ENCODE measurements at regions not wholly inside any gene's neighbourhood (a gene's known extent, or its start where the extent isn't known, plus 50 kb on each side); places are given as distances from the start of the nearest gene placed in this dataset.
A peak's percentile ranks its signal among the peaks of the same experiment; 100 is the strongest.

DNA sequence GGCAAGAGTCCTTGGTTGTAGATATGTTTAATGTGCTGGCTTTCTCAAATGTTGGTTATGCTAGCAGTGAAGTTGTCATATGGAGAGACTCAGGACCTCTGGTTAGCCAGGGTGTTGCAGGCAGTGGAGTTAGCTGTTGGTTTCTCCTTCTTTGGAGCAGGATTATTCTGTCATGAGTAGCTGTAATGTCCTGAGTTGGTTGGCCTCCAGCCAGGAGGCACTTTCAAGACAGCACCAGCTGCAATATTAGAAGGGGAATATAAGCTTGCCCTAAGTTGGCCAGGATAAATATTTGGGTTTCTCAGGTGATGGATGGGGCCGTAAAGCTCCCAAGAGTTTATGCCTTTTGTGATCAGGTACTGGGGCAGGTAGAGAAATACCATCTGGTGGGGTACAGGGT is 65.5 kb downstream of the MSTN start (continued):
- no peak for TF ChIP-seq POLR2AphosphoS5 (IDR thresholded peaks at IDR 0.05; ENCODE audit: low read depth)
- no peak for TF ChIP-seq EZH2 (IDR thresholded peaks at IDR 0.05; ENCODE audit: low read depth, unreplicated experiment)
- no peak for TF ChIP-seq ZNF331 (CRISPR knock-in tag; IDR thresholded peaks at IDR 0.05; ENCODE audit: low read depth)

- H3K4me1 ChIP-seq (ENCODE audit: insufficient read depth) = no peaks in the 10 kb centered on the region
- ATAC-seq = no peak
- no peak overlapping the region for H3K4me3 Mint-ChIP-seq
- no peak overlapping the region for H3K4me2 ChIP-seq
- H3K36me3 Mint-ChIP-seq (ENCODE audit: low read depth) = 0 out of 3 replicates have a peak, but pooled peaks cover 7% of the 10 kb centered on the region
- 0 out of 2 replicates have a peak, but pooled peaks cover 13% of the 10 kb centered on the region for H3K36me3 ChIP-seq (ENCODE audit: insufficient read depth)
- no peak overlapping the region for H3K4me3 ChIP-seq
- no peaks in the 10 kb centered on the region for H4K20me1 ChIP-seq (replicated peaks; ENCODE audit: insufficient read depth)
- DNase-seq (ENCODE audit: low spot score) = peak; percentile 1
- H3F3A ChIP-seq (replicated peaks; ENCODE audit: low read depth) = no peaks in the 10 kb centered on the region
- peaks cover 2% of the 10 kb centered on the region for H3K27me3 Mint-ChIP-seq (ENCODE audit: insufficient read depth, low read depth, poor library complexity)
- no peak overlapping the region for H2AFZ ChIP-seq
- no peak overlapping the region for H3K27ac ChIP-seq (ENCODE audit: low read depth)
- no peaks in the 10 kb centered on the region for H3K4me1 Mint-ChIP-seq
- H3K9me3 Mint-ChIP-seq = peaks cover 28% of the 10 kb centered on the region
- no peaks in the 10 kb centered on the region for H3K27me3 ChIP-seq (ENCODE audit: insufficient read depth)
- no peaks in the 10 kb centered on the region for H3K79me2 ChIP-seq (replicated peaks; ENCODE audit: insufficient read depth)
- peaks cover 9% of the 10 kb centered on the region; the same call in 1 of the 2 replicates for H3K9me2 ChIP-seq (ENCODE audit: insufficient read depth)
- H3K27ac Mint-ChIP-seq = no peak overlapping the region
- TF ChIP-seq ZNF114 (CRISPR knock-in tag; IDR thresholded peaks at IDR 0.05) = no peak
- no peak for TF ChIP-seq ZNF331 (CRISPR knock-in tag; IDR thresholded peaks at IDR 0.05; ENCODE audit: low read depth)
- no peak for TF ChIP-seq NANOG (IDR thresholded peaks at IDR 0.05; ENCODE audit: borderline replicate concordance)
- TF ChIP-seq REST (IDR thresholded peaks at IDR 0.05; ENCODE audit: unreplicated experiment) = no peak
- no peak for TF ChIP-seq POLR2AphosphoS5 (IDR thresholded peaks at IDR 0.05; ENCODE audit: low read depth)
- TF ChIP-seq CTCF (conservative IDR thresholded peaks at IDR 0.05; ENCODE audit: low read depth in 2 of 2) = no peak
- TF ChIP-seq, protein P1, sequence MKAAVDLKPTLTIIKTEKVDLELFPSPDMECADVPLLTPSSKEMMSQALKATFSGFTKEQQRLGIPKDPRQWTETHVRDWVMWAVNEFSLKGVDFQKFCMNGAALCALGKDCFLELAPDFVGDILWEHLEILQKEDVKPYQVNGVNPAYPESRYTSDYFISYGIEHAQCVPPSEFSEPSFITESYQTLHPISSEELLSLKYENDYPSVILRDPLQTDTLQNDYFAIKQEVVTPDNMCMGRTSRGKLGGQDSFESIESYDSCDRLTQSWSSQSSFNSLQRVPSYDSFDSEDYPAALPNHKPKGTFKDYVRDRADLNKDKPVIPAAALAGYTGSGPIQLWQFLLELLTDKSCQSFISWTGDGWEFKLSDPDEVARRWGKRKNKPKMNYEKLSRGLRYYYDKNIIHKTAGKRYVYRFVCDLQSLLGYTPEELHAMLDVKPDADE (IDR thresholded peaks at IDR 0.05) = no peak
Measured at GRCh38 chr2:189995679-189996078, 66.8 kb downstream of the MSTN start.
